Suprapubic skin (tissue), 4 donors: ENCODE measurements at regions not wholly inside any gene's neighbourhood (a gene's known extent, or its start where the extent isn't known, plus 50 kb on each side); places are given as distances from the start of the nearest gene placed in this dataset.

Experiments used
- DNase-seq, 2 donors: peaks; one replicate each; pipeline ENCODE4 v3.0.0-alpha.2; 2019; ENCODE audit warnings: low spot score in 2 of 2
- H3K27ac ChIP-seq: fragments of 200-600 bp; sonication (generic); one replicate; pipeline ENCODE4 v1.5.1; 2019
- H3K27me3 ChIP-seq: fragments of 200-600 bp; sonication (generic); one replicate; pipeline ENCODE4 v1.5.1; 2019
- H3K36me3 ChIP-seq: fragments of 200-600 bp; sonication (generic); one replicate; pipeline ENCODE4 v1.5.1; 2019
- H3K4me1 ChIP-seq: fragments of 200-600 bp; sonication (generic); one replicate; pipeline ENCODE4 v1.5.1; 2019
- H3K4me3 ChIP-seq: fragments of 200-600 bp; sonication (generic); one replicate; pipeline ENCODE4 v1.5.1; 2019; ENCODE audit warnings: mild to moderate bottlenecking
- H3K9me3 ChIP-seq: fragments of 200-600 bp; sonication (generic); one replicate; pipeline ENCODE4 v1.5.1; 2019
- CTCF ChIP-seq, 2 donors: fragments of 200-600 bp in 1 of 2; fragments of 450-650 bp in 1 of 2; sonication (generic) in 1 of 2; IDR thresholded peaks; one replicate each; pipeline ENCODE4 v1.5.1; 2016 to 2019; ENCODE audit warnings: antibody characterized with exemption in 2 of 2, mild to moderate bottlenecking in 1 of 2, moderate library complexity in 1 of 2
- EP300 ChIP-seq: sonication (generic); formaldehyde crosslinking; IDR thresholded peaks from one replicate; pipeline ENCODE4 v1.6.1; 2017; ENCODE audit warnings: antibody characterized with exemption
- POLR2A ChIP-seq, 2 donors: fragments of 450-650 bp; IDR thresholded peaks; one replicate each; pipeline ENCODE4 v1.6.1; 2017; ENCODE audit warnings: antibody characterized with exemption in 2 of 2, mild to moderate bottlenecking in 2 of 2, moderate library complexity in 2 of 2
- POLR2AphosphoS5 ChIP-seq, 3 donors: sonication (generic); formaldehyde crosslinking; IDR thresholded peaks; one replicate each; pipeline ENCODE4 v1.6.1; 2017; ENCODE audit warnings: antibody characterized with exemption in 3 of 3
- WGBS: methylation state at CpG from one replicate; pipeline ENCODE4 v1.1.5; 2018; 5-methylcytosine and 5-hydroxymethylcytosine counted together

DNA sequence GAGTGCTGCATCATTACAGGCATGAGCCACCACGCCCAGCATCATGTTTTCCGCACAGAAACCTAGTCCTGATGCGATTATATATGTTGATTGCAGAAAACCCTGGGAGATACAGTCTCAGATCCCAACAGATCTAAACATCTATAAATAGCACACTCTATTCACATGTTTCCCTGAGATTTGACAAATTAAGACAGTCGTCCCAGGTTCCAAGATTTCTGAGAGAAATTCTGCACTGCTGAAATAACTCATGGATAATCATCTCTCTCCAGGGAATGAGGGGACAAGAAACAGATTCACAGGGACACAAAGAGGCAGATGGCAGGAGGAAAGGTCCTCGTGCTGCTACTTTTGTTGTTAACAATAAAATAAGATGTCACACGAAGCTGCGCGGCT is 393.1 kb upstream of the CELF2 start:
- Histone ChIP-seq H3K4me1 (peaks cover 5% of the 10 kb centered on the region), H3K27ac (peak overlapping the region; percentile 62), H3K4me3 (no peak overlapping the region), H3K9me3 (no peaks in the 10 kb centered on the region), H3K36me3 (no peaks in the 10 kb centered on the region), H3K27me3 (no peaks in the 10 kb centered on the region)
- TF ChIP-seq POLR2A (IDR thresholded peaks at IDR 0.05) = no peak
- TF ChIP-seq CTCF (IDR thresholded peaks at IDR 0.05) = no peak
- TF ChIP-seq POLR2AphosphoS5 (IDR thresholded peaks at IDR 0.05) = no peak
- no peak for TF ChIP-seq EP300
- DNase-seq = no peak
- WGBS = 77% methylated on average over 8 of the region's 8 CpGs

GRCh38 chr10:10625491-10625890 is 392.2 kb upstream of the CELF2 start:
- Histone ChIP-seq H3K4me3 (no peak overlapping the region), H3K27ac (no peak overlapping the region), H3K36me3 (no peaks in the 10 kb centered on the region), H3K4me1 (peaks cover 5% of the 10 kb centered on the region), H3K27me3 (no peaks in the 10 kb centered on the region), H3K9me3 (no peaks in the 10 kb centered on the region)
- WGBS = 87% methylated on average over 6 of the region's 6 CpGs
- TF ChIP-seq EP300 (no peak), POLR2A (IDR thresholded peaks at IDR 0.05) (no peak), CTCF (IDR thresholded peaks at IDR 0.05) (no peak), POLR2AphosphoS5 (IDR thresholded peaks at IDR 0.05) (no peak)
- DNase-seq = no peak

DNA sequence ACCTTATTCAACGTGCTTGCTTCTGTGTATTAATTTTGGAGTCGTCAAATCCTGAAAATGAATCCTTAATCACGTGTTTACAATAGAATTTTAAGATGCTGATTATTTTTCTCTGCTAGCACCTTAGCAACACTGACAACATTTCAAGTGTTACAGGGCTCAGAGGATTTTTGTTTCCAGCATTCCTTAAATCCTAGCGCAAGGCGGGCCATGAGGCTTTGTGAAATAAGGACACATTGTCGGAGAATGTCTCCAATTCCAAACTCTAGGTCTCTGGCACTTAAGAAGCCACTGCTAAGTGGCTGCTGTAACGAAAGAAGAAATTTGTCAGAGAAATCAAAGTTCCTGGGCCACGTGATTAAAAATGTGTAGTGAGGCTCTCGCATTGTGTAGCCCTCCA is 390.9 kb upstream of the CELF2 start:
- H3K27ac ChIP-seq = no peak overlapping the region
- peaks cover 5% of the 10 kb centered on the region for H3K4me1 ChIP-seq
- no peak for TF ChIP-seq CTCF (IDR thresholded peaks at IDR 0.05)
- no peak for TF ChIP-seq POLR2A (IDR thresholded peaks at IDR 0.05)
- TF ChIP-seq POLR2AphosphoS5 (IDR thresholded peaks at IDR 0.05) = no peak
- TF ChIP-seq EP300 = no peak
- H3K36me3 ChIP-seq = no peaks in the 10 kb centered on the region
- H3K9me3 ChIP-seq = no peaks in the 10 kb centered on the region
- H3K27me3 ChIP-seq = no peaks in the 10 kb centered on the region
- no peak for DNase-seq
- H3K4me3 ChIP-seq = no peak overlapping the region
- 84% methylated on average over 9 of the region's 9 CpGs for WGBS

DNA sequence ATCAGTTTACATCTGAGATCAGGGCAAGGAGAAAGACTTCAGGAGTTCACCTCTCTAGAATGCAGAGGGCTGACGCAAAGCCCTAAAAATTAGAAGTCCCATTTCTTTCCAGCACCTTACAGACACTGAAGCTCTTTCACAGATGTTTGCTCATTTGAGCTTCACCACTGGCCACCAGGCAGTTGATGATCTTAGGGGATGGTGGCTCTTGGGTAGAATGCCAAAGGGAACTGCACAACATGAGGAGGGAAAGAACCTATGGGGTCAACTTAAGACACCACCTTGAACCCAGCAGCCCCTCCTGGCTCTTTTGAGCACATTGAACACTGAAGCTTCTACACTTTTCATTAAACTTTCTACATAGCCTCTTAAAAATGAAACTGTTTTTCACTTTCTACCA is 390.3 kb upstream of the CELF2 start:
- TF ChIP-seq POLR2AphosphoS5 (IDR thresholded peaks at IDR 0.05) = no peak
- no peak for TF ChIP-seq CTCF (IDR thresholded peaks at IDR 0.05)
- no peak for TF ChIP-seq POLR2A (IDR thresholded peaks at IDR 0.05)
- TF ChIP-seq EP300 = no peak
- Histone ChIP-seq H3K4me3 (no peak overlapping the region), H3K36me3 (no peaks in the 10 kb centered on the region), H3K4me1 (peaks cover 5% of the 10 kb centered on the region), H3K27me3 (no peaks in the 10 kb centered on the region), H3K27ac (no peak overlapping the region), H3K9me3 (no peaks in the 10 kb centered on the region)
- 80% methylated on average over 1 of the region's 1 CpG for WGBS
- DNase-seq = no peak

GRCh38 chr10:10629512-10629911 is 388.2 kb upstream of the CELF2 start:
- no peak for DNase-seq
- Histone ChIP-seq H3K36me3 (no peaks in the 10 kb centered on the region), H3K9me3 (no peaks in the 10 kb centered on the region), H3K27ac (no peak overlapping the region), H3K4me3 (no peak overlapping the region), H3K4me1 (no peaks in the 10 kb centered on the region), H3K27me3 (no peaks in the 10 kb centered on the region)
- TF ChIP-seq POLR2A (IDR thresholded peaks at IDR 0.05) (no peak), POLR2AphosphoS5 (IDR thresholded peaks at IDR 0.05) (no peak), CTCF (IDR thresholded peaks at IDR 0.05) (no peak), EP300 (no peak)
- WGBS = 67% methylated on average over 3 of the region's 3 CpGs
